ENCODE measurements at regions not wholly inside any gene's neighbourhood (a gene's known extent, or its start where the extent isn't known, plus 50 kb on each side); places are given as distances from the start of the nearest gene placed in this dataset.

DNA sequence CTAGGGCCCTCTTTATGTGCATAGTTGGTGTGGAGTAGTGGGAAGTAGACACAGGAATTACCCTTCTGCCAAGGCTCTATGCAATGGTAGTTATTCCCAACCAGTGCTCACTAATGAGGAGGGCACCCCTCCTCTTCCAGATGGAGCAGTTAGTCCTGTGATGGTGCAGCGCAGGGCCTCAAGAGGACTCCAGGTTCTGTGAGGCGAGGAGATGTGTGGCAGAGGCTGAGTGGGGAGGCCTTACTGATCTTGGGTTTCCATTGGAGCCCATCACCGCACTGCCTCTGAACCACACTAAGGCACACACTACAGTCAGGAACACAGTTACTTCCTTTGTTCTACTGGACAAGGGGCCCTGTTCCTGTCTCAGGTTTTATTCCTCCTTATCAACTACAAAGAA is 122.5 kb upstream of the POU3F1 start:
- TF ChIP-seq, protein P1, sequence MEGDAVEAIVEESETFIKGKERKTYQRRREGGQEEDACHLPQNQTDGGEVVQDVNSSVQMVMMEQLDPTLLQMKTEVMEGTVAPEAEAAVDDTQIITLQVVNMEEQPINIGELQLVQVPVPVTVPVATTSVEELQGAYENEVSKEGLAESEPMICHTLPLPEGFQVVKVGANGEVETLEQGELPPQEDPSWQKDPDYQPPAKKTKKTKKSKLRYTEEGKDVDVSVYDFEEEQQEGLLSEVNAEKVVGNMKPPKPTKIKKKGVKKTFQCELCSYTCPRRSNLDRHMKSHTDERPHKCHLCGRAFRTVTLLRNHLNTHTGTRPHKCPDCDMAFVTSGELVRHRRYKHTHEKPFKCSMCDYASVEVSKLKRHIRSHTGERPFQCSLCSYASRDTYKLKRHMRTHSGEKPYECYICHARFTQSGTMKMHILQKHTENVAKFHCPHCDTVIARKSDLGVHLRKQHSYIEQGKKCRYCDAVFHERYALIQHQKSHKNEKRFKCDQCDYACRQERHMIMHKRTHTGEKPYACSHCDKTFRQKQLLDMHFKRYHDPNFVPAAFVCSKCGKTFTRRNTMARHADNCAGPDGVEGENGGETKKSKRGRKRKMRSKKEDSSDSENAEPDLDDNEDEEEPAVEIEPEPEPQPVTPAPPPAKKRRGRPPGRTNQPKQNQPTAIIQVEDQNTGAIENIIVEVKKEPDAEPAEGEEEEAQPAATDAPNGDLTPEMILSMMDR (IDR thresholded peaks at IDR 0.05; ENCODE audit: poor library complexity, severe bottlenecking) = no peak
- TF ChIP-seq POLR2AphosphoS5 (IDR thresholded peaks at IDR 0.05) (no peak), EP300 (conservative IDR thresholded peaks at IDR 0.05; ENCODE audit: poor library complexity, severe bottlenecking) (no peak), SMC3 (conservative IDR thresholded peaks at IDR 0.05; ENCODE audit: poor library complexity) (no peak)
- TF ChIP-seq, protein P2, sequence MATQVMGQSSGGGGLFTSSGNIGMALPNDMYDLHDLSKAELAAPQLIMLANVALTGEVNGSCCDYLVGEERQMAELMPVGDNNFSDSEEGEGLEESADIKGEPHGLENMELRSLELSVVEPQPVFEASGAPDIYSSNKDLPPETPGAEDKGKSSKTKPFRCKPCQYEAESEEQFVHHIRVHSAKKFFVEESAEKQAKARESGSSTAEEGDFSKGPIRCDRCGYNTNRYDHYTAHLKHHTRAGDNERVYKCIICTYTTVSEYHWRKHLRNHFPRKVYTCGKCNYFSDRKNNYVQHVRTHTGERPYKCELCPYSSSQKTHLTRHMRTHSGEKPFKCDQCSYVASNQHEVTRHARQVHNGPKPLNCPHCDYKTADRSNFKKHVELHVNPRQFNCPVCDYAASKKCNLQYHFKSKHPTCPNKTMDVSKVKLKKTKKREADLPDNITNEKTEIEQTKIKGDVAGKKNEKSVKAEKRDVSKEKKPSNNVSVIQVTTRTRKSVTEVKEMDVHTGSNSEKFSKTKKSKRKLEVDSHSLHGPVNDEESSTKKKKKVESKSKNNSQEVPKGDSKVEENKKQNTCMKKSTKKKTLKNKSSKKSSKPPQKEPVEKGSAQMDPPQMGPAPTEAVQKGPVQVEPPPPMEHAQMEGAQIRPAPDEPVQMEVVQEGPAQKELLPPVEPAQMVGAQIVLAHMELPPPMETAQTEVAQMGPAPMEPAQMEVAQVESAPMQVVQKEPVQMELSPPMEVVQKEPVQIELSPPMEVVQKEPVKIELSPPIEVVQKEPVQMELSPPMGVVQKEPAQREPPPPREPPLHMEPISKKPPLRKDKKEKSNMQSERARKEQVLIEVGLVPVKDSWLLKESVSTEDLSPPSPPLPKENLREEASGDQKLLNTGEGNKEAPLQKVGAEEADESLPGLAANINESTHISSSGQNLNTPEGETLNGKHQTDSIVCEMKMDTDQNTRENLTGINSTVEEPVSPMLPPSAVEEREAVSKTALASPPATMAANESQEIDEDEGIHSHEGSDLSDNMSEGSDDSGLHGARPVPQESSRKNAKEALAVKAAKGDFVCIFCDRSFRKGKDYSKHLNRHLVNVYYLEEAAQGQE (IDR thresholded peaks at IDR 0.05; ENCODE audit: borderline replicate concordance) = no peak

All from neural cell (in vitro differentiated cells).